ENCODE measurements at regions not wholly inside any gene's neighbourhood (a gene's known extent, or its start where the extent isn't known, plus 50 kb on each side); places are given as distances from the start of the nearest gene placed in this dataset.

DNA sequence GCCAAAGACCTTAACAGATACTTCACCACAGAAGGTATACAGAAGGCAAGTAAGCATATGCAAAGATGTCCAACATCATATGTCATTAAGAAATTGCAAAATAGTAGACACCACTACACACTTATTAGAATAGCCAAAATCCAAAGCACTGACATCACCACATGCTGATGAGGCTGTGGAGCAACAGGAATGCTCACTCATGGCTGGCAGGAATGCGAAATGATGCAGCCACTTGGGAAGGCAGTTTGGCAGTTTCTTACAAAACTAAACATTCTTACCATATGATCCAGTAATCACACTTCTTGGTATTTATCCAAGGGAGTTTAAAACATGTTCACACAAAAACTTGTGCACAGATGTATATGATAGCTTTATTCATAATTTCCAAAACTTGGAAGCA lies 261.2 kb upstream of the AJAP1 start:
- no peak for ATAC-seq (ENCODE audit: low read depth)
- Histone ChIP-seq H3K9me3 (ENCODE audit: control insufficient read depth, insufficient read depth, low read length) (peaks cover 40% of the 10 kb centered on the region), H3K27me3 (ENCODE audit: control insufficient read depth, insufficient read depth, low read length) (no peaks in the 10 kb centered on the region)

More for the DNA sequence above, 261.2 kb upstream of the AJAP1 start:
- in situ Hi-C loops (cut with MboI; ENCODE audit: low sequenced_read_pairs): no loop called here
- H2BK15ac ChIP-seq (ENCODE audit: low read depth, low read length): no peak overlapping the region
- ChIA-PET CTCF (no interaction called here), POLR2A (ENCODE audit: unreplicated experiment) (no interaction called here)
- H2BK120ac ChIP-seq (ENCODE audit: low read depth, low read length): no peak overlapping the region
- dilution Hi-C loops (cut with HindIII; ENCODE audit: low sequenced_read_pairs, unreplicated experiment): no loop called here
- H3K4me2 ChIP-seq (ENCODE audit: low read depth, low read length): no peak overlapping the region
- no peak for DNase-seq
- no peak overlapping the region for H3K9ac ChIP-seq (ENCODE audit: low read depth, low read length)
- no peak overlapping the region for H4K5ac ChIP-seq (ENCODE audit: low read depth, low read length)
- no peaks in the 10 kb centered on the region for H3K4me1 ChIP-seq (ENCODE audit: control insufficient read depth, insufficient read depth, low read length)
- H3K4ac ChIP-seq (ENCODE audit: low read depth, low read length): no peak overlapping the region
- TF ChIP-seq RCOR1 (IDR thresholded peaks at IDR 0.05; ENCODE audit: insufficient replicate concordance, low read length) (no peak), SMC3 (IDR thresholded peaks at IDR 0.05; ENCODE audit: low read depth, low read length) (no peak), POLR2A (IDR thresholded peaks at IDR 0.05; ENCODE audit: low read depth, low read length) (no peak), BHLHE40 (IDR thresholded peaks at IDR 0.05; ENCODE audit: low read depth, low read length) (no peak), NFE2L2 (IDR thresholded peaks at IDR 0.05; ENCODE audit: low read depth, low read length) (no peak), CHD1 (IDR thresholded peaks at IDR 0.05; ENCODE audit: low read depth, low read length) (no peak), MAFK (IDR thresholded peaks at IDR 0.05; ENCODE audit: low read depth, low read length) (no peak), CTCF (conservative IDR thresholded peaks at IDR 0.05; ENCODE audit: low read depth, low read length) (no peak)
- TF ChIP-seq, protein P1, sequence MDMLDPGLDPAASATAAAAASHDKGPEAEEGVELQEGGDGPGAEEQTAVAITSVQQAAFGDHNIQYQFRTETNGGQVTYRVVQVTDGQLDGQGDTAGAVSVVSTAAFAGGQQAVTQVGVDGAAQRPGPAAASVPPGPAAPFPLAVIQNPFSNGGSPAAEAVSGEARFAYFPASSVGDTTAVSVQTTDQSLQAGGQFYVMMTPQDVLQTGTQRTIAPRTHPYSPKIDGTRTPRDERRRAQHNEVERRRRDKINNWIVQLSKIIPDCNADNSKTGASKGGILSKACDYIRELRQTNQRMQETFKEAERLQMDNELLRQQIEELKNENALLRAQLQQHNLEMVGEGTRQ (IDR thresholded peaks at IDR 0.05; ENCODE audit: low read depth, low read length): no peak
- TF ChIP-seq, protein P2, sequence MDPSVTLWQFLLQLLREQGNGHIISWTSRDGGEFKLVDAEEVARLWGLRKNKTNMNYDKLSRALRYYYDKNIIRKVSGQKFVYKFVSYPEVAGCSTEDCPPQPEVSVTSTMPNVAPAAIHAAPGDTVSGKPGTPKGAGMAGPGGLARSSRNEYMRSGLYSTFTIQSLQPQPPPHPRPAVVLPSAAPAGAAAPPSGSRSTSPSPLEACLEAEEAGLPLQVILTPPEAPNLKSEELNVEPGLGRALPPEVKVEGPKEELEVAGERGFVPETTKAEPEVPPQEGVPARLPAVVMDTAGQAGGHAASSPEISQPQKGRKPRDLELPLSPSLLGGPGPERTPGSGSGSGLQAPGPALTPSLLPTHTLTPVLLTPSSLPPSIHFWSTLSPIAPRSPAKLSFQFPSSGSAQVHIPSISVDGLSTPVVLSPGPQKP (IDR thresholded peaks at IDR 0.05; ENCODE audit: borderline replicate concordance, low read depth, low read length): no peak
- no peaks in the 10 kb centered on the region for H3K79me1 ChIP-seq (ENCODE audit: low read depth in 1 of 2, low read length in 2 of 2)
- H4K20me1 ChIP-seq (ENCODE audit: insufficient read depth, low read length): no peaks in the 10 kb centered on the region
- no peaks in the 10 kb centered on the region for H3K36me3 ChIP-seq (ENCODE audit: control insufficient read depth, insufficient read depth, low read length)
- H3K23ac ChIP-seq (ENCODE audit: low read depth, low read length): no peak overlapping the region
- no peak overlapping the region for H3K27ac ChIP-seq (ENCODE audit: insufficient read depth, low read length)
- no peaks in the 10 kb centered on the region for H3K9me1 ChIP-seq (ENCODE audit: insufficient read depth, low read length)
- no TSS peak for BruUV-seq (replicated peaks)
- intact Hi-C loops (cut with micrococcal nuclease): no loop called here
- no peak overlapping the region for H2AK5ac ChIP-seq (ENCODE audit: low read depth, low read length)
- no peak overlapping the region for H3K18ac ChIP-seq (ENCODE audit: low read depth, low read length)
- no CpG with 5 or more reads among the region's 1 CpG for WGBS, 2 experiments (ENCODE audit: extremely low coverage in 2 of 2, insufficient read length in 1 of 2)
- H3K4me3 ChIP-seq (ENCODE audit: insufficient read depth, low read depth, low read length): no peak overlapping the region
- H2BK5ac ChIP-seq (ENCODE audit: low read depth, low read length, poor library complexity, severe bottlenecking): no peak overlapping the region
- no peak overlapping the region for H3K56ac ChIP-seq (ENCODE audit: extremely low read depth, insufficient read depth, low read length)
- no peak overlapping the region for H4K8ac ChIP-seq (ENCODE audit: low read depth in 2 of 2, low read length in 2 of 2)
- no peak overlapping the region for H2AFZ ChIP-seq (replicated peaks; ENCODE audit: low read length, poor library complexity)
- H2AK9ac ChIP-seq (replicated peaks; ENCODE audit: low read depth, low read length, poor library complexity): no peak overlapping the region
- H4K91ac ChIP-seq (ENCODE audit: insufficient read depth, low read depth, low read length): no peak overlapping the region
- H3K14ac ChIP-seq (replicated peaks; ENCODE audit: low read depth, low read length): no peak overlapping the region
- no peak overlapping the region for H2BK20ac ChIP-seq (ENCODE audit: low read depth, low read length)
